SK-N-MC (cell line): ENCODE measurements at regions not wholly inside any gene's neighbourhood (a gene's known extent, or its start where the extent isn't known, plus 50 kb on each side); places are given as distances from the start of the nearest gene placed in this dataset.

ENCODE experiments used
- EZH2 ChIP-seq: fragments of 200-600 bp; sonication (generic); IDR thresholded peaks from one replicate; pipeline ENCODE4 v1.6.1; 2017; ENCODE audit warnings: antibody characterized with exemption
- POLR2AphosphoS5 ChIP-seq: IDR thresholded peaks from 2 replicates; pipeline ENCODE4 v1.6.1; 2012; ENCODE audit warnings: mild to moderate bottlenecking, low read depth, low read length, borderline replicate concordance

GRCh38 chr4:18248611-18249010 lies 227.1 kb upstream of the LCORL start:
- TF ChIP-seq POLR2AphosphoS5 (no peak), EZH2 (no peak)
